H1 (cell line): ENCODE measurements at regions not wholly inside any gene's neighbourhood (a gene's known extent, or its start where the extent isn't known, plus 50 kb on each side); places are given as distances from the start of the nearest gene placed in this dataset.

Experiments
- CREB1 ChIP-seq: IDR thresholded peaks from 2 replicates; pipeline ENCODE4 v1.6.1; 2012; ENCODE audit warnings: inconsistent platforms
- CTCF ChIP-seq, 3 experiments: IDR thresholded peaks; 1 replicate in 2 of 3; 2 replicates in 1 of 3; pipeline versions ENCODE4 v1.5.1 to v1.6.1; 2011; ENCODE audit warnings: low read length in 3 of 3, mild to moderate bottlenecking in 3 of 3, inconsistent platforms in 2 of 3, low read depth in 1 of 3, moderate library complexity in 1 of 3; ENCODE audit not compliant: insufficient read depth in 1 of 3; ENCODE audit errors: control extremely low read depth in 1 of 3
- EGR1 ChIP-seq: IDR thresholded peaks from 2 replicates; pipeline ENCODE4 v1.6.1; 2011; ENCODE audit warnings: low read depth, low read length, borderline replicate concordance
- EP300 ChIP-seq, 2 experiments: IDR thresholded peaks; 1 replicate in 1 of 2; 2 replicates in 1 of 2; pipeline ENCODE4 v1.6.1; 2011 to 2012; ENCODE audit warnings: low read depth in 2 of 2, low read length in 2 of 2, mild to moderate bottlenecking in 2 of 2, borderline replicate concordance in 1 of 2, inconsistent platforms in 1 of 2, moderate library complexity in 1 of 2
- HDAC2 ChIP-seq, 2 experiments: fragments of 300-600 bp in 1 of 2; sonication (generic) in 1 of 2; IDR thresholded peaks; 2 replicates each; pipeline ENCODE4 v1.6.1; 2011 to 2012; ENCODE audit warnings: low read depth in 2 of 2, low read length in 2 of 2, mild to moderate bottlenecking in 2 of 2, moderate library complexity in 2 of 2, borderline replicate concordance in 1 of 2, inconsistent platforms in 1 of 2
- JUND ChIP-seq: IDR thresholded peaks from 2 replicates; pipeline ENCODE4 v1.6.1; 2011; ENCODE audit warnings: mild to moderate bottlenecking, improper control_type of control experiment, low read length
- POLR2A ChIP-seq, 2 experiments: IDR thresholded peaks; 1 replicate in 1 of 2; 2 replicates in 1 of 2; pipeline ENCODE4 v1.6.1; 2011; ENCODE audit warnings: low read depth in 2 of 2, low read length in 2 of 2, mild to moderate bottlenecking in 2 of 2; ENCODE audit errors: control extremely low read depth in 1 of 2
- RAD21 ChIP-seq, 2 experiments: IDR thresholded peaks in 1 of 2; conservative IDR thresholded peaks in 1 of 2; 2 replicates each; pipeline ENCODE4 v1.6.1; 2011; ENCODE audit warnings: low read depth in 2 of 2, low read length in 2 of 2, improper control_type of control experiment in 1 of 2, inconsistent platforms in 1 of 2, mild to moderate bottlenecking in 1 of 2, moderate library complexity in 1 of 2
- SIX5 ChIP-seq: IDR thresholded peaks from 2 replicates; pipeline ENCODE4 v1.6.1; 2011; ENCODE audit warnings: mild to moderate bottlenecking, low read depth, low read length
- USF2 ChIP-seq: IDR thresholded peaks from 2 replicates; pipeline ENCODE4 v1.6.1; 2011; ENCODE audit warnings: low read length, improper control_type of control experiment
- YY1 ChIP-seq: IDR thresholded peaks from 2 replicates; pipeline ENCODE4 v1.6.1; 2011; ENCODE audit warnings: low read depth, mild to moderate bottlenecking, low read length

DNA sequence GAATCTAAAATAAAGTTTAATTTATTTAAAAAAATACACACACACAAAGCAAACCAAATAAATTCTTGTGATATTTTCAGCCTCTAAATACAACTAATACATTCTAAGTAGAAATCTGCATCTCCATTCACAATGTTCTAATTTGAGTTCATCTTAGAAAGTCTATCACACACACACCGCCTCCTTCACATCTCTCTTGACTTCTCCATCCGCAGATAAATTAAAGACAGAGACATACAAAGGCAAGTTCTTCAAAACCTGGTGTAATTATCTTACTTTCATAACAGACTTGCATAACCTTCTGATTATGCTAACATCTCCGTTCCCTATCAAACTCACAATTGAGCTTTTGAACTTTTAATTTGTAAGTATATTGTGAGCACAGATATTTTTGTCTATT, 657.3 kb downstream of the VGLL3 start:
- no peak for TF ChIP-seq SIX5
- no peak for TF ChIP-seq POLR2A (IDR thresholded peaks at IDR 0.05; ENCODE audit: control extremely low read depth in 1 of 2, low read depth in 2 of 2, low read length in 2 of 2)
- TF ChIP-seq JUND, result no peak
- TF ChIP-seq HDAC2 (IDR thresholded peaks at IDR 0.05; ENCODE audit: borderline replicate concordance in 1 of 2, low read depth in 2 of 2, low read length in 2 of 2), result no peak
- no peak for TF ChIP-seq CTCF (IDR thresholded peaks at IDR 0.05; ENCODE audit: control extremely low read depth in 1 of 3, insufficient read depth in 1 of 3, low read depth in 1 of 3, low read length in 3 of 3)
- no peak for TF ChIP-seq YY1
- no peak for TF ChIP-seq USF2
- TF ChIP-seq EP300 (IDR thresholded peaks at IDR 0.05; ENCODE audit: borderline replicate concordance in 1 of 2, low read depth in 2 of 2, low read length in 2 of 2), result no peak
- no peak for TF ChIP-seq RAD21 (IDR thresholded peaks at IDR 0.05 in 1 of 2, conservative IDR thresholded peaks at IDR 0.05 in 1 of 2; ENCODE audit: low read depth in 2 of 2, low read length in 2 of 2)
- no peak for TF ChIP-seq EGR1
- TF ChIP-seq CREB1, result no peak
